Colonic mucosa (tissue), 4 donors: ENCODE measurements at regions not wholly inside any gene's neighbourhood (a gene's known extent, or its start where the extent isn't known, plus 50 kb on each side); places are given as distances from the start of the nearest gene placed in this dataset.

Source experiments
- DNase-seq: peaks from one replicate; pipeline ENCODE4 v3.0.0-alpha.2; 2020
- H3K27ac ChIP-seq: fragments of 200-600 bp; one replicate; pipeline ENCODE4 v1.8.0; 2021
- H3K27me3 ChIP-seq: fragments of 200-600 bp; one replicate; pipeline ENCODE4 v1.8.0; 2021
- H3K36me3 ChIP-seq: fragments of 200-600 bp; one replicate; pipeline ENCODE4 v1.8.0; 2021
- H3K4me1 ChIP-seq: fragments of 200-600 bp; one replicate; pipeline ENCODE4 v1.8.0; 2021; ENCODE audit warnings: mild to moderate bottlenecking
- H3K4me3 ChIP-seq: fragments of 200-600 bp; one replicate; pipeline ENCODE4 v1.8.0; 2021
- H3K9ac ChIP-seq, 2 donors: one replicate each; pipeline ENCODE4 v1.7.0; 2013; ENCODE audit warnings: control low read depth in 2 of 2, low read depth in 2 of 2, low read length in 2 of 2
- H3K9me3 ChIP-seq: fragments of 200-600 bp; one replicate; pipeline ENCODE4 v1.8.0; 2021
- CTCF ChIP-seq: fragments of 200-600 bp; IDR thresholded peaks from one replicate; pipeline ENCODE4 v1.8.0; 2022; ENCODE audit warnings: antibody characterized with exemption, mild to moderate bottlenecking
- intact Hi-C: fragments of 100-400 bp; cut with DNase I; formaldehyde crosslinking; loops from one replicate; pipeline ENCODE4 v1.14.1; 2022
- donor health status: healthy.
- donor health status: DM: no; HTN: no; CAD: no.
- donor health status: DM: no; HTN: no; CAD: no.

DNA sequence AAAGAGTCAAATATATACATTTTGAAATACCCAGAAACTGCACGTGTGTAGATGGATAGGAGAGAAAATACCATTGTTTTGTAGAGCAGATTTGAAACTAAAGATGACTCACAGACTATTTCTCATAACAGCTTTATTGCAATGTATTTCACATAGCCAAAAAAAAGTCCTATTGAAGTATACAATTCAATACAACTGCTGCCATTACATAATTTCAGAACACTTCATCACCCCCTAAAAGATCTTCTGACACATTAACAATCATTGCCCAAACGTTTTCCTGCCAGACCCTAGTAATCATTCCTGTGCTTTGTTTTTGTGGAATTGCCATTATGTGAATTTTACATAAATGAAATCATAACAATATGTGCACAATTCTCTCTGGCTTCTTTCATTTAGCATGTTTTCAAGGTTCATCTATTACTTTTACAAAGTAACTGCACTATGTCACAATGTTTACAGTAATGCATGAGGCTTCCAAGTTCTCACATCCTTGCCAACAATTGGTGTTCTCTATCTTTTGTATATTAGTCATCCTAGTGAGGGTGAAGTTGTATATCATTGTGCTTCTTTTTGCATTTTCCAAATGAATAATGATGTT is 378.6 kb upstream of the CWC22 start:
- Histone ChIP-seq H3K4me1 (no peaks in the 10 kb centered on the region), H3K9ac (no peak overlapping the region), H3K36me3 (no peaks in the 10 kb centered on the region), H3K9me3 (no peaks in the 10 kb centered on the region), H3K27me3 (no peaks in the 10 kb centered on the region), H3K27ac (no peak overlapping the region), H3K4me3 (no peak overlapping the region)
- DNase-seq = no peak
- no peak for TF ChIP-seq CTCF
- intact Hi-C loops = no loop called here

DNA sequence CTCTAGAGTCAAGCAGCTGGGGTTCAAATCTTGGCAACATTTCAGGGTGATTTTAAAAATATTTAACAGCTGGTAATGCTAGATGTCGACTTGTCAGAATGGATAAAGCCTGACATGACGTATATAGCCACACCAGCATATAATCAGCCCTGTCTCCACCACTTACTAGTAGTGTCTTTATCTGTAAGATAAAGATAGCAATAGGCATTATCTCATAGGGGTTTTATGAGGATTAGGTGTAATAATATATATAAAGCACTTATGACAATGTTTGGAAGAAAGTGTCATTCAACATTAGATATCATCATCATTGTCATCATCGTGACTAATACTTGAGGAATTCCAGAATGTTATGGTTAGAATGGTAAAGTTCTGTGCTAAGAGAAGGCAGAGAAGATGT is 369.0 kb upstream of the CWC22 start:
- intact Hi-C loops = no loop called here
- no peak for TF ChIP-seq CTCF
- Histone ChIP-seq H3K9me3 (no peaks in the 10 kb centered on the region), H3K36me3 (no peaks in the 10 kb centered on the region), H3K27me3 (no peaks in the 10 kb centered on the region), H3K4me3 (no peak overlapping the region), H3K4me1 (no peaks in the 10 kb centered on the region), H3K27ac (no peak overlapping the region), H3K9ac (no peak overlapping the region)
- DNase-seq = no peak

- DNase-seq = no peak
- Histone ChIP-seq H3K36me3 (no peaks in the 10 kb centered on the region), H3K4me3 (no peak overlapping the region), H3K4me1 (no peaks in the 10 kb centered on the region), H3K27me3 (no peaks in the 10 kb centered on the region), H3K27ac (no peak overlapping the region), H3K9ac (no peak overlapping the region), H3K9me3 (no peaks in the 10 kb centered on the region)
- no peak for TF ChIP-seq CTCF
- intact Hi-C loops = no loop called here
Observed at GRCh38 chr2:180374502-180375281, 367.6 kb upstream of the CWC22 start.

DNA sequence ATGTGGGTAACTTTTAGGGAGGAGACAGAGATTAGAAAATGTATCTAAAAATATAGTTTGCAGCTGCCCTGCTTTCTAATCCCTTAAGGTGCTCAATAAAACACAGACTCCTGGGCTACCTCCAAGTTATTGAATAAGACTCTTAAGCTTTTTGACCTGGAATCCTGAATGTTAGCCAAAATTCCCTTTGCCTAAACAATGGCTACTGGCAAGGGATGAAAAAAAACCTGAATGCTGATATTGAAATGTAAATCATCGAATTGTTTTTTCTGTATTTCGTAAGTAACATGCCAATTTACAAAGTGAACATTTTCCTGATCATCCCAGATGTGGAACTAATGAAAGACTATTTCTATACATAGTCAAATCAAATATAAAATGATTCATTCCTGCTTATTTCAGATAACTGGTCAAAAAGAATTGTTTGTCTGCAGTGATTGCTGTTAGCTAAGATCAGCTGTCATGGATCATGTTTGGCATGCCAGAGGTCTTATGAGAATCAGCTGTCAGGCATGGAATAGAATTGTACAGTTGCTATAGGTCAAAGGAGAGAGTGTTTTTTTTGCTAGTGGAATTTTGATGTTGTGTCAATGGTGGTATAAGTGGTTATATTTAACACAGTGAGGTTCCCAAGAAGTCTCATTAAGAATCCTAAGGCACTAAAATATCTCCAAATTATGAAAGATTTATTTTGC is 363.6 kb upstream of the CWC22 start:
- Histone ChIP-seq H3K9ac (no peak overlapping the region), H3K4me3 (no peak overlapping the region), H3K4me1 (no peaks in the 10 kb centered on the region), H3K27me3 (no peaks in the 10 kb centered on the region), H3K9me3 (no peaks in the 10 kb centered on the region), H3K27ac (no peak overlapping the region), H3K36me3 (no peaks in the 10 kb centered on the region)
- no peak for TF ChIP-seq CTCF
- intact Hi-C loops = no loop called here
- DNase-seq = no peak

DNA sequence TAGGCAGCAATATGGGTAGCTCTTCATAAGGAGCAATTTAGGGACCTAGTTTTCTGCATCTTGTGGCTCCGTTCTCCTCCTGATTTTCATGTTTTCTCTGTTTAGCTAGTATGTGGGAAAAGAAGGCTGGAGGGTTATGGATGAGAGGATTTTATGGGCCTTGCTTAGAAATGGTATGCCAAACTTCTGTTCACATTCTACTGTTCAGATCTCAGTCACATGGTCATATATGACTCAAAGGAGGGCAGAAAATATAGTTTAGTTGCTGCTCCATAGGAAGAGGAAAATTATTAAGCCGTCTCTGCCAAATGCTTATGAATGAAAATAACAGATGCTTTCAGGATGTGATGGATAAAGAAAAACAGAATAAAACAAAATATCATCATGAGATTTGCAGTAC is 361.8 kb upstream of the CWC22 start:
- H3K4me1 ChIP-seq = no peaks in the 10 kb centered on the region
- H3K9ac ChIP-seq = no peak overlapping the region
- H3K27ac ChIP-seq = no peak overlapping the region
- intact Hi-C loops = no loop called here
- no peaks in the 10 kb centered on the region for H3K36me3 ChIP-seq
- no peaks in the 10 kb centered on the region for H3K27me3 ChIP-seq
- no peak for TF ChIP-seq CTCF
- no peak for DNase-seq
- H3K9me3 ChIP-seq = no peaks in the 10 kb centered on the region
- H3K4me3 ChIP-seq = no peak overlapping the region
